Cardiac fibroblast (primary cell): ENCODE measurements at regions not wholly inside any gene's neighbourhood (a gene's known extent, or its start where the extent isn't known, plus 50 kb on each side); places are given as distances from the start of the nearest gene placed in this dataset.

Source experiments
- DNase-seq, 2 donors: peaks; one replicate each; pipeline versions ENCODE4 v3.0.0 to v3.0.0-alpha.2; 2010; ENCODE audit warnings: low read depth in 2 of 2
- H3K4me3 ChIP-seq, 2 donors: replicated peaks in 1 of 2; 1 replicate in 1 of 2; 2 replicates in 1 of 2; pipeline ENCODE4 v1.5.1; 2011; ENCODE audit warnings: low read depth in 2 of 2, low read length in 2 of 2, mild to moderate bottlenecking in 2 of 2, moderate library complexity in 1 of 2
- CTCF ChIP-seq: IDR thresholded peaks from one replicate; pipeline ENCODE4 v1.5.1; 2011; ENCODE audit warnings: low read depth, mild to moderate bottlenecking, low read length, inconsistent platforms

- no peak for DNase-seq
- H3K4me3 ChIP-seq: no peak overlapping the region
- TF ChIP-seq CTCF: no peak
Measured at GRCh38 chrX:10945498-10945897, 165.6 kb upstream of the HCCS start.

DNA sequence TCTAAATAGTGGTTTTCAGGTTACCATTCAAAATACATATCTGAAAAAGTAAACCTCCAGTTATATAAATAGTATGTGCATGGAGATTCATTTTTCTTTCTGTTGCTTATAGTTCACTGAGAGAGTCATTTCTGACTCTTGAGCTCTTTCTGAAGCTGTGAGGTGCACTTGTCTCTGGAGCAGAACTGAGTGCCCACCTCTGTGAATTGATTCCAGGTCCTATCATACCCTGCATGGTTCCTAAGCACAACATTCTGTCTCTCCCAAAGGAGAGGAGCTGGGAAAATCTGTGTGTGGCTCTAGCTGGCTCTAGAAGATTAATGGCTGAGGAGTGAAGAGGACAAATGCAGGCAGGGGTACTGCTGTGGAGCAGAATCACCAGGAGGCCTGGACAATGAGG is 161.6 kb upstream of the HCCS start:
- H3K4me3 ChIP-seq: no peak overlapping the region
- DNase-seq: no peak
- TF ChIP-seq CTCF: no peak

DNA sequence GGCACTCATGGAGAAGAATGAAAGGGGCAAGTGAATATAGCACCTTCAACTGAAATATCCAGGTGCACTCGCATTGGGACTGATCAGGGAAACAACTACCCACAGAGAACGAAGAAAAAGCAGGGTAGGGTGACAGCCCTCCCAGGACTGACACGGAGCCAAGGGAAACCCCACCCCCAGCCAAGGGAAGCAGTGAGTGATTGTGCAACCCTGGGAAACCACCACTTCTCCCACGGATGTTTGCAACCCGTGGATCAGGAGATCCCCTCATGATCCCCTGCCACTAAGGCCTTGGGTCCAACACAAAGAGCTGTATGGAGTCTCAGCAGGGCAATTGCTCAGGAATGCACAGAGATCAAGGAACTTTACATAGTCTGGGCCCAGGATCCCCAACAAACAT is 158.5 kb upstream of the HCCS start:
- DNase-seq: peak in 1 of 2 donors; percentile 31
- no peak for TF ChIP-seq CTCF
- no peak overlapping the region for H3K4me3 ChIP-seq

DNA sequence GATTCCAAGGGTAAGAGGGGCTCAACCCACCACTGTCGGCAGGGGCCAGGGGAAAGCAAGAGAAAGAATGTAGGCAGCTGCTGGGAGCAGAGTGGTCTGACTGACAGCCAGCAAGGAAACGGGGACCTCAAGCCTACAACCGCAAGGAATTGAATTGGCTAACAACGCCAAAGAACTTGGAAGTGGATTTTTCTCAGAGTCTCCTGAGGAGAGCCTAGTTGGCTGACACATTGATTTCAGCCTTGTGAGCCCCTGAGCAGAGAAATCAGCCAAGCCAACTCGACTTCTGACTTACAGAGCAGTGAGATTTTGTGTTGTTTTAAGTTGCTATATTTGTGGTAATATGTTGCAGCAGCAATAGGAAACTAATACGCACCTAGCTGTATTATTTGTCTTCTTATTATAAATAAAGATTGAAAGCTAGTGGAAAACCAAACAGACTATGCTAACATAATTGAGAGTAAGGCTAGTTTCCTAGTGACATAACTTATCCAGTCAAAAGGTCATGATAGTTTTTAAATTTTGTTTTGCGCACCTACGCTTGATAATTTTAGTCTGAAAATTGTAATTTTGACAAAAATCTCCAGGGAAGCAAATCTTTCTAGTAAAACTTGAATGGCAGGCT is 145.8 kb upstream of the HCCS start:
- peak in 1 of 2 donors; percentile 17 for DNase-seq
- no peak for TF ChIP-seq CTCF
- H3K4me3 ChIP-seq: no peak overlapping the region

DNA sequence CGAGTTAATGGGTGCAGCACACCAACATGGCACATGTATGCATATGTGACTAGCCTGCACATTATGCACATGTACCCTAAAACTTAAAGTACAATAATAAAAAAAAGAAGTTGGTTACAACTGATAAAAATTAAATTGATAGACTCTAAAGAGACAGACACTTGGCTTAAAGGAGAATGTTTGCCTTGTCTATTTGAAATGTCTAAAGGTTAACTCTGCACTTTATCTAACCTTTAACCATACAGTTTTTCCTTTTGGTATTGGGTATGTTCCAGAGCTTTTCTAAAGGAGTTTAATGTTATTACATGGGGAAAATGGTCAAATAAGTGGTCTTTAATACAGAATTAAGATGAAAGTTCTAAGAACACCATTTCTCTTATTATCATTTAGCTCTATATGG is 145.1 kb upstream of the HCCS start:
- no peak for TF ChIP-seq CTCF
- H3K4me3 ChIP-seq: no peak overlapping the region
- no peak for DNase-seq

DNA sequence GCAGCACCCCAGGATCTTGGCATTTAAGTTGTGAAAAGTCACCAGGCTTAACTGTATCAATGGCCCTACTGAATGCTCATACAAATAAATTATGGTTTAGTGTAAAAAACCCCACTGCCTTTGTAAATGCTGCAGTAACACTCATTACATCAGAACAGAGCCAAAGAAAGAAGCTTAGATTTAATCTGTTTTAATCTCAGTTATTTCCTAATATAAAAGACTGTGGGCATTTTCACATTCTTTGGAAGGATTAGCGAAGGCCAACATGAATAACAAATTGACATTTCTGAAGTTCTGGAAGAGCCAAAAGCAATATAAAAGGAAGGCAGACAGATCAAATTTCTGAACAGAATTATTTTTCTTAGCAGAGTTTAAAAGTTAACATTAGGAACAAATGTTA is 140.0 kb upstream of the HCCS start:
- DNase-seq: peak in 1 of 2 donors; percentile 5
- no peak for TF ChIP-seq CTCF
- no peak overlapping the region for H3K4me3 ChIP-seq

GRCh38 chrX:10971759-10972158 is 139.4 kb upstream of the HCCS start:
- no peak for TF ChIP-seq CTCF
- no peak for DNase-seq
- no peak overlapping the region for H3K4me3 ChIP-seq
